GM12878 (cell line): ENCODE measurements at regions not wholly inside any gene's neighbourhood (a gene's known extent, or its start where the extent isn't known, plus 50 kb on each side); places are given as distances from the start of the nearest gene placed in this dataset.

Source experiments
- ATAC-seq: fragments of 200-7000 bp; cut with Tn5 transposase; 3 replicates; pipeline ENCODE4 v1.9.1; 2020; ENCODE audit warnings: mild to moderate bottlenecking, moderate library complexity
- BruUV-seq: library from RNA; stranded (reverse); fragments of 400-500 nt; replicated peaks from 2 replicates; lab custom pipeline; 2021; lab: Mats Ljungman, UMichigan
- CTCF ChIA-PET: fragments of 300-600 bp; sonication (Branson Sonifier 250); formaldehyde crosslinking; extraction: SDS; loops from one replicate; lab custom pipeline; 2021; ENCODE audit warnings: inconsistent platforms; lab: Yijun Ruan, JAX
- POLR2A ChIA-PET: fragments of 350-600 bp; formaldehyde crosslinking; extraction: SDS; loops from one replicate; lab custom pipeline; 2021; ENCODE audit warnings: inconsistent platforms; lab: Charles Lee
- RAD21 ChIA-PET: fragments of 300-600 bp; sonication (Branson Sonifier 250); formaldehyde crosslinking; loops from one replicate; lab custom pipeline; 2023; ENCODE audit warnings: antibody characterized with exemption; ENCODE audit not compliant: unreplicated experiment; lab: Charles Lee
- SMC1A ChIA-PET: fragments of 300-600 bp; sonication (Branson Sonifier 250); formaldehyde crosslinking; loops from one replicate; lab custom pipeline; 2023; ENCODE audit not compliant: unreplicated experiment, uncharacterized antibody; lab: Charles Lee
- DNase-seq: peaks from one replicate; pipeline ENCODE4 v3.0.0-alpha.2; 2011; ENCODE audit warnings: low read depth, low spot score
- FAIRE-seq: peaks from 3 replicates; lab custom pipeline; 2011; peaks lifted over from hg19 to GRCh38; lab: Jason Lieb, UNC
- H2AFZ ChIP-seq: 2 replicates; pipeline ENCODE4 v1.6.0; 2011; ENCODE audit warnings: low read depth, low read length, control low read depth; ENCODE audit not compliant: control insufficient read depth
- H3K27ac ChIP-seq: 2 replicates; pipeline ENCODE4 v1.5.1; 2011; ENCODE audit warnings: control low read depth; ENCODE audit not compliant: control insufficient read depth, insufficient read depth
- H3K27me3 ChIP-seq, 2 experiments: replicated peaks in 1 of 2; 2 replicates each; pipeline versions ENCODE4 v1.6.0 to v1.6.1; 2011; ENCODE audit warnings: low read length in 1 of 2; ENCODE audit not compliant: control insufficient read depth in 2 of 2, insufficient read depth in 2 of 2
- H3K36me3 ChIP-seq, 2 experiments: 2 replicates each; pipeline ENCODE4 v1.5.1; 2011; ENCODE audit warnings: low read length in 1 of 2; ENCODE audit not compliant: control insufficient read depth in 2 of 2, insufficient read depth in 2 of 2
- H3K4me1 ChIP-seq: 2 replicates; pipeline ENCODE4 v1.6.1; 2011; ENCODE audit warnings: mild to moderate bottlenecking, low read length, moderate library complexity, mixed read lengths; ENCODE audit not compliant: control insufficient read depth, insufficient read depth
- H3K4me2 ChIP-seq: 2 replicates; pipeline ENCODE4 v1.6.0; 2011; ENCODE audit warnings: control low read depth; ENCODE audit not compliant: control insufficient read depth, insufficient read depth
- H3K4me3 ChIP-seq: fragments of 200-600 bp; sonication (generic); 2 replicates; pipeline ENCODE4 v1.5.1; 2016
- H3K79me2 ChIP-seq: 2 replicates; pipeline ENCODE4 v1.6.0; 2011; ENCODE audit warnings: low read length; ENCODE audit not compliant: control insufficient read depth, insufficient read depth
- H3K9ac ChIP-seq: 2 replicates; pipeline ENCODE4 v1.8.0; 2011; ENCODE audit warnings: low read length, control low read depth, mixed read lengths; ENCODE audit not compliant: control insufficient read depth, insufficient read depth
- H3K9me3 ChIP-seq: replicated peaks from 3 replicates; pipeline ENCODE4 v1.5.1; 2011; ENCODE audit warnings: mild to moderate bottlenecking, low read length; ENCODE audit not compliant: control insufficient read depth, insufficient read depth
- H4K20me1 ChIP-seq: 2 replicates; pipeline ENCODE4 v1.6.0; 2011; ENCODE audit not compliant: control insufficient read depth, insufficient read depth
- BHLHE40 ChIP-seq, 2 experiments: fragments of 450-650 bp in 1 of 2; IDR thresholded peaks; 2 replicates each; pipeline ENCODE4 v1.6.1; 2011 to 2017; ENCODE audit warnings: low read depth in 2 of 2, borderline replicate concordance in 1 of 2, improper control_type of control experiment in 1 of 2, low read length in 1 of 2, mild to moderate bottlenecking in 1 of 2
- EED ChIP-seq: sonication (generic); IDR thresholded peaks from 2 replicates; pipeline ENCODE4 v1.6.1; 2016; ENCODE audit warnings: antibody characterized with exemption, low read depth
- IKZF1 ChIP-seq: fragments of 450-650 bp; conservative IDR thresholded peaks from 2 replicates; pipeline ENCODE4 v1.6.1; 2017; ENCODE audit warnings: antibody characterized with exemption, mild to moderate bottlenecking
- MEF2A ChIP-seq: IDR thresholded peaks from 2 replicates; pipeline ENCODE4 v1.6.1; 2011; ENCODE audit warnings: low read depth, mild to moderate bottlenecking, low read length, moderate library complexity; ENCODE audit not compliant: insufficient read depth
- MTA2 ChIP-seq: fragments of 450-650 bp; IDR thresholded peaks from 2 replicates; pipeline ENCODE4 v1.6.1; 2016; ENCODE audit warnings: low read depth, mild to moderate bottlenecking, moderate library complexity
- RUNX3 ChIP-seq: IDR thresholded peaks from 2 replicates; pipeline ENCODE4 v1.6.1; 2012; ENCODE audit warnings: low read length, inconsistent platforms
- SREBF2 ChIP-seq: IDR thresholded peaks from 2 replicates; pipeline ENCODE4 v1.6.1; 2012; ENCODE audit warnings: mild to moderate bottlenecking, low read length
- WGBS: methylation state at CpG from one replicate; pipeline ENCODE4 v1.1.6; 2016; ENCODE audit warnings: low lambda C conversion rate; ENCODE audit not compliant: insufficient replicate concordance, insufficient coverage; ENCODE audit errors: missing lambda C conversion rate; 5-methylcytosine and 5-hydroxymethylcytosine counted together
- in situ Hi-C: fragments of 300-500 bp; cut with MboI; formaldehyde crosslinking; loops from 9 replicates; pipeline ENCODE4 v1.14.3; 2018; ENCODE audit warnings: mixed read lengths
- intact Hi-C: fragments of 100-400 bp; cut with micrococcal nuclease; formaldehyde crosslinking; loops from one replicate; pipeline ENCODE4 v1.14.2; 2022; ENCODE audit not compliant: unreplicated experiment
- TF ChIP-seq, protein P1 (sequence below): IDR thresholded peaks from 2 replicates; pipeline ENCODE4 v1.6.1; 2011; ENCODE audit warnings: mild to moderate bottlenecking, low read depth, low read length, moderate library complexity; ENCODE audit not compliant: insufficient replicate concordance

- Histone ChIP-seq H3K4me3 (no peak overlapping the region), H3K27ac (peak overlapping the region; percentile 96), H4K20me1 (no peaks in the 10 kb centered on the region), H3K9me3 (peaks cover 6% of the 10 kb centered on the region; the same call in 2 of the 3 replicates), H3K4me1 (peaks cover 84% of the 10 kb centered on the region), H3K27me3 (no peaks in the 10 kb centered on the region), H3K36me3 (no peaks in the 10 kb centered on the region), H2AFZ (no peak overlapping the region; the same call in 1 of the 2 replicates), H3K79me2 (peaks cover 22% of the 10 kb centered on the region), H3K9ac (peak overlapping the region; percentile 52), H3K4me2 (peak overlapping the region; percentile 11; the same call in 1 of the 2 replicates)
- CTCF ChIA-PET = interaction anchor here (0.5 kb wide), 1 partner anchor 672 kb away, joined by 3 read pairs; the partner anchor contains the start of gene FBXO36
- SMC1A ChIA-PET = interaction anchor here (0.8 to 1.5 kb wide), 6 partner anchors 9 to 163 kb away, joined by 3 to 5 read pairs (median 4); no protein-coding TSS in a partner anchor
- ATAC-seq (no peak), DNase-seq (no peak), FAIRE-seq (no peak)
- RAD21 ChIA-PET = interaction anchor here (1.3 to 1.4 kb wide), 3 partner anchors 9 to 391 kb away, joined by 3 to 6 read pairs (median 4); no protein-coding TSS in a partner anchor
- in situ Hi-C loops (no loop called here), intact Hi-C loops (no loop called here)
- POLR2A ChIA-PET = interaction anchor here (1.1 to 1.3 kb wide), 2 partner anchors 9 to 172 kb away, joined by 3 read pairs; no protein-coding TSS in a partner anchor
- TF ChIP-seq RUNX3 (no peak), IKZF1 (no peak), SREBF2 (no peak)
- TF ChIP-seq, protein P1, sequence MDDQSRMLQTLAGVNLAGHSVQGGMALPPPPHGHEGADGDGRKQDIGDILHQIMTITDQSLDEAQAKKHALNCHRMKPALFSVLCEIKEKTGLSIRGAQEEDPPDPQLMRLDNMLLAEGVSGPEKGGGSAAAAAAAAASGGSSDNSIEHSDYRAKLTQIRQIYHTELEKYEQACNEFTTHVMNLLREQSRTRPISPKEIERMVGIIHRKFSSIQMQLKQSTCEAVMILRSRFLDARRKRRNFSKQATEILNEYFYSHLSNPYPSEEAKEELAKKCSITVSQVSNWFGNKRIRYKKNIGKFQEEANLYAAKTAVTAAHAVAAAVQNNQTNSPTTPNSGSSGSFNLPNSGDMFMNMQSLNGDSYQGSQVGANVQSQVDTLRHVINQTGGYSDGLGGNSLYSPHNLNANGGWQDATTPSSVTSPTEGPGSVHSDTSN = no peak
- WGBS = 57% methylated on average over 9 of the region's 9 CpGs
- BruUV-seq = no TSS peak
Observed at GRCh38 chr2:230593765-230594164, 118.9 kb upstream of the CAB39 start.

DNA sequence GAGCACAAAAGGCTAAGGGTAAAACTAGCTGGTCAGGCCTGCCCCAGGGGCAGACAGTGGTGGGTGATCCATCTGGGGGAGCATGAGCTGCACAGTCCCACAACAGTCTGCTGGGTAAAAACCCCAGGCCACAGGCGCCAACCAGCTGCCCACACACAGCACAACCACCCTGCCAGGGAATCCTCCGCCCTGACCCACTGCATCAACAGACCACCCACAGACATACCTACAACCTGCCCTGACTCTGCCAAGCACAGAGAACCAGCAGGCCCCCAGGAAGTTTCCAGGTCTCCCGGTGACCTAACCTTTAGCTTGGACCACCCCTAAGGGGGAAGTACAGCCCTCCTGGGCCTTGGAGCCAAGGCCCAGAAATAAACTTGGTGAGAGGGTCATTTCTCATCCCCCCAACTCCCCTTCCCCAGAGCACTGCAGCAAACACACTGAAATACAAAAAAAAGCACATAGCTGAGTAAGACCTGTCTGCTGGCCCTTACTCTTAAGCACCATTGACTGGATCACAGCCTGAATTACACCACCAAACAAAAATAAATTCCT is 118.3 kb upstream of the CAB39 start:
- ATAC-seq (no peak), DNase-seq (no peak), FAIRE-seq (no peak)
- TF ChIP-seq MEF2A = 0 out of 2 replicates have a peak, but pooled peaks have one; percentile 10
- TF ChIP-seq MTA2 = no peak
- TF ChIP-seq EED = peak; percentile 33; the same call in 1 of the 2 replicates
- no peak for TF ChIP-seq BHLHE40 (IDR thresholded peaks at IDR 0.05; ENCODE audit: borderline replicate concordance in 1 of 2, low read depth in 2 of 2, low read length in 1 of 2)
- TF ChIP-seq RUNX3 = peak; percentile 25
- peak; percentile 22; the same call in 1 of the 2 replicates for TF ChIP-seq IKZF1
- H3K4me2 ChIP-seq = peak overlapping the region; percentile 13; the same call in 1 of the 2 replicates
- no peak overlapping the region for H3K4me3 ChIP-seq
- no peaks in the 10 kb centered on the region for H3K36me3 ChIP-seq
- peaks cover 6% of the 10 kb centered on the region; the same call in 2 of the 3 replicates for H3K9me3 ChIP-seq
- H3K4me1 ChIP-seq = peaks cover 90% of the 10 kb centered on the region
- H3K79me2 ChIP-seq = peaks cover 19% of the 10 kb centered on the region
- ChIA-PET CTCF (interaction anchor here (0.5 to 1.6 kb wide), 3 partner anchors 9 to 672 kb away, joined by 3 to 4 read pairs (median 3); partner anchors contain the start of gene FBXO36), RAD21 (interaction anchor here (1.3 to 1.9 kb wide), 6 partner anchors 8 to 391 kb away, joined by 3 to 6 read pairs (median 4); no protein-coding TSS in a partner anchor), SMC1A (interaction anchor here (0.6 to 1.8 kb wide), 10 partner anchors 8 to 369 kb away, joined by 3 to 5 read pairs (median 3); no protein-coding TSS in a partner anchor), POLR2A (interaction anchor here (1.1 to 1.3 kb wide), 5 partner anchors 9 to 172 kb away, joined by 3 to 4 read pairs (median 3); no protein-coding TSS in a partner anchor)
- 29% methylated on average over 3 of the region's 3 CpGs for WGBS
- no peaks in the 10 kb centered on the region for H3K27me3 ChIP-seq
- no TSS peak for BruUV-seq
- no peak overlapping the region; the same call in 1 of the 2 replicates for H2AFZ ChIP-seq
- H4K20me1 ChIP-seq = no peaks in the 10 kb centered on the region
- peak overlapping the region; percentile 96 for H3K27ac ChIP-seq
- peak overlapping the region; percentile 52 for H3K9ac ChIP-seq
- in situ Hi-C loops (no loop called here), intact Hi-C loops (no loop called here)
